ENCODE measurements at regions not wholly inside any gene's neighbourhood (a gene's known extent, or its start where the extent isn't known, plus 50 kb on each side); places are given as distances from the start of the nearest gene placed in this dataset.
A peak's percentile ranks its signal among the peaks of the same experiment; 100 is the strongest.
"Not testable (repeated sequence)": the region's sequence is repeated elsewhere in the genome, so short reads cannot be mapped to it uniquely, and the experiment has no call there.

DNA sequence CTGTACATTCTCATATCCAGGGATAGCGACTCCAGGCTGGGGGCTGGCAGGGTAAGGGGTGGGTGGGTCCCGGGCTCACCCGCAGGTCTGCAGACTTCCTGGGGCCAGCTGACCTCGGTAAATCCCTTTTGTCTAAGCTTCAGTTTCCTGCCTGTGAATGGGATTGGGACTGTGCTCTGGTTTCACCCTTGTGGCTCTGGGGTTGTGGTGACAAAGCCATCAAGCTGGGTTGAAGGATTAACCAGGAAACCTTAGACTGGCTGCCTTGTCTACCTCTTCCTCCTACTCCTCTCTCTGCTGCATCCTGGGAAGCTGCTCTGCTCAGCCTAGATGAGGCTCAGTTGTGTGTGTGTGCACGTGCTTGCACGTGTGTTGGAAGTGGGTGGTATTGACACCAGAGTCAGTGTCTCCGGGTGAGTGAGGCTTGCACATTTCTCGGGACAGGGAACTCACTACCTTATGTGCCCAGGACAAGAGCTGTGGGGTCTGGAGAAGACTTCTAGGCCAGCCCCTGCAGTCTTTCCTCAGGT is 3078.6 kb downstream of the RPIA start:
- BruUV-seq (replicated peaks); H3K9me3 ChIP-seq (replicated peaks; ENCODE audit: control insufficient read depth, insufficient read depth, low read length); H2AFZ ChIP-seq (ENCODE audit: low read depth, low read length); H3K4me2 ChIP-seq (ENCODE audit: insufficient read depth, low read length); H3K79me2 ChIP-seq (ENCODE audit: control insufficient read depth, insufficient read depth, low read length); H3K9me1 ChIP-seq (replicated peaks; ENCODE audit: control insufficient read depth, extremely low read depth, insufficient read depth, low read length); dilution Hi-C loops (cut with MboI; ENCODE audit: extremely low pct_ligation_motif_present, low sequenced_read_pairs); H3K4me1 ChIP-seq (ENCODE audit: control insufficient read depth, extremely low read depth, insufficient read depth, low read length); intact Hi-C loops (cut with micrococcal nuclease); CTCF ChIA-PET; H4K20me1 ChIP-seq (replicated peaks; ENCODE audit: control insufficient read depth, extremely low read depth, insufficient read depth, low read length); H3K4me3 ChIP-seq (replicated peaks in 1 of 3; ENCODE audit: insufficient read depth in 1 of 3, low read depth in 1 of 3, low read length in 3 of 3); H3K36me3 ChIP-seq (ENCODE audit: control insufficient read depth in 2 of 2, extremely low read depth in 1 of 2, insufficient read depth in 2 of 2, low read length in 2 of 2); POLR2A ChIA-PET; DNase-seq (ENCODE audit: low read depth, low spot score); H3K9ac ChIP-seq (replicated peaks; ENCODE audit: extremely low read depth, insufficient read depth, low read length); H3K27me3 ChIP-seq (ENCODE audit: control insufficient read depth in 2 of 2, insufficient read depth in 2 of 2, low read length in 2 of 2); H3K27ac ChIP-seq (ENCODE audit: insufficient read depth, low read depth, low read length): not testable (repeated sequence)
- FAIRE-seq = peak; percentile 50

- H3K4me1 ChIP-seq (ENCODE audit: control insufficient read depth, extremely low read depth, insufficient read depth, low read length); dilution Hi-C loops (cut with MboI; ENCODE audit: extremely low pct_ligation_motif_present, low sequenced_read_pairs); CTCF ChIA-PET; FAIRE-seq; H2AFZ ChIP-seq (ENCODE audit: low read depth, low read length); DNase-seq (ENCODE audit: low read depth, low spot score); H3K9me1 ChIP-seq (replicated peaks; ENCODE audit: control insufficient read depth, extremely low read depth, insufficient read depth, low read length); H3K9ac ChIP-seq (replicated peaks; ENCODE audit: extremely low read depth, insufficient read depth, low read length); H3K4me2 ChIP-seq (ENCODE audit: insufficient read depth, low read length); H3K36me3 ChIP-seq (ENCODE audit: control insufficient read depth in 2 of 2, extremely low read depth in 1 of 2, insufficient read depth in 2 of 2, low read length in 2 of 2); H4K20me1 ChIP-seq (replicated peaks; ENCODE audit: control insufficient read depth, extremely low read depth, insufficient read depth, low read length); H3K27me3 ChIP-seq (ENCODE audit: control insufficient read depth in 2 of 2, insufficient read depth in 2 of 2, low read length in 2 of 2); H3K27ac ChIP-seq (ENCODE audit: insufficient read depth, low read depth, low read length); H3K79me2 ChIP-seq (ENCODE audit: control insufficient read depth, insufficient read depth, low read length); intact Hi-C loops (cut with micrococcal nuclease); POLR2A ChIA-PET; H3K4me3 ChIP-seq (replicated peaks in 1 of 3; ENCODE audit: insufficient read depth in 1 of 3, low read depth in 1 of 3, low read length in 3 of 3); BruUV-seq (replicated peaks); H3K9me3 ChIP-seq (replicated peaks; ENCODE audit: control insufficient read depth, insufficient read depth, low read length): not testable (repeated sequence)
Observed at GRCh38 chr2:91771604-91772003, 3080.1 kb downstream of the RPIA start.

GRCh38 chr2:91772240-91772937 is 3080.9 kb downstream of the RPIA start:
- H3K27ac ChIP-seq (ENCODE audit: insufficient read depth, low read depth, low read length); CTCF ChIA-PET; H3K9me3 ChIP-seq (replicated peaks; ENCODE audit: control insufficient read depth, insufficient read depth, low read length); H3K27me3 ChIP-seq (ENCODE audit: control insufficient read depth in 2 of 2, insufficient read depth in 2 of 2, low read length in 2 of 2); FAIRE-seq; H4K20me1 ChIP-seq (replicated peaks; ENCODE audit: control insufficient read depth, extremely low read depth, insufficient read depth, low read length); dilution Hi-C loops (cut with MboI; ENCODE audit: extremely low pct_ligation_motif_present, low sequenced_read_pairs); H3K9ac ChIP-seq (replicated peaks; ENCODE audit: extremely low read depth, insufficient read depth, low read length); H2AFZ ChIP-seq (ENCODE audit: low read depth, low read length); DNase-seq (ENCODE audit: low read depth, low spot score); H3K4me2 ChIP-seq (ENCODE audit: insufficient read depth, low read length); POLR2A ChIA-PET; H3K36me3 ChIP-seq (ENCODE audit: control insufficient read depth in 2 of 2, extremely low read depth in 1 of 2, insufficient read depth in 2 of 2, low read length in 2 of 2); H3K4me3 ChIP-seq (replicated peaks in 1 of 3; ENCODE audit: insufficient read depth in 1 of 3, low read depth in 1 of 3, low read length in 3 of 3); H3K9me1 ChIP-seq (replicated peaks; ENCODE audit: control insufficient read depth, extremely low read depth, insufficient read depth, low read length); intact Hi-C loops (cut with micrococcal nuclease); BruUV-seq (replicated peaks); H3K79me2 ChIP-seq (ENCODE audit: control insufficient read depth, insufficient read depth, low read length); H3K4me1 ChIP-seq (ENCODE audit: control insufficient read depth, extremely low read depth, insufficient read depth, low read length): not testable (repeated sequence)

- DNase-seq (ENCODE audit: low read depth, low spot score); H3K27ac ChIP-seq (ENCODE audit: insufficient read depth, low read depth, low read length); H3K9me1 ChIP-seq (replicated peaks; ENCODE audit: control insufficient read depth, extremely low read depth, insufficient read depth, low read length); H3K79me2 ChIP-seq (ENCODE audit: control insufficient read depth, insufficient read depth, low read length); H3K9me3 ChIP-seq (replicated peaks; ENCODE audit: control insufficient read depth, insufficient read depth, low read length); FAIRE-seq; POLR2A ChIA-PET; H3K4me1 ChIP-seq (ENCODE audit: control insufficient read depth, extremely low read depth, insufficient read depth, low read length); H3K4me3 ChIP-seq (replicated peaks in 1 of 3; ENCODE audit: insufficient read depth in 1 of 3, low read depth in 1 of 3, low read length in 3 of 3); CTCF ChIA-PET; H3K36me3 ChIP-seq (ENCODE audit: control insufficient read depth in 2 of 2, extremely low read depth in 1 of 2, insufficient read depth in 2 of 2, low read length in 2 of 2); H3K4me2 ChIP-seq (ENCODE audit: insufficient read depth, low read length); H3K9ac ChIP-seq (replicated peaks; ENCODE audit: extremely low read depth, insufficient read depth, low read length); dilution Hi-C loops (cut with MboI; ENCODE audit: extremely low pct_ligation_motif_present, low sequenced_read_pairs); H2AFZ ChIP-seq (ENCODE audit: low read depth, low read length); BruUV-seq (replicated peaks); intact Hi-C loops (cut with micrococcal nuclease); H4K20me1 ChIP-seq (replicated peaks; ENCODE audit: control insufficient read depth, extremely low read depth, insufficient read depth, low read length); H3K27me3 ChIP-seq (ENCODE audit: control insufficient read depth in 2 of 2, insufficient read depth in 2 of 2, low read length in 2 of 2): not testable (repeated sequence)
Observed at GRCh38 chr2:91773810-91774209, 3082.3 kb downstream of the RPIA start.
